ENCODE measurements at regions not wholly inside any gene's neighbourhood (a gene's known extent, or its start where the extent isn't known, plus 50 kb on each side); places are given as distances from the start of the nearest gene placed in this dataset.

GRCh38 chr4:107212565-107212964 lies 176.5 kb upstream of the DKK2 start:
- no peaks in the 10 kb centered on the region for H3K4me1 Mint-ChIP-seq (ENCODE audit: unreplicated experiment)
- TF ChIP-seq CTCF (IDR thresholded peaks at IDR 0.05; ENCODE audit: unreplicated experiment) = no peak
- H3K27me3 Mint-ChIP-seq (ENCODE audit: unreplicated experiment) = no peaks in the 10 kb centered on the region
- DNase-seq (ENCODE audit: low spot score) = no peak
- H3K9me3 Mint-ChIP-seq (ENCODE audit: unreplicated experiment) = no peaks in the 10 kb centered on the region
- no peaks in the 10 kb centered on the region for H3K36me3 Mint-ChIP-seq (ENCODE audit: low read depth, unreplicated experiment)
- H3K4me3 Mint-ChIP-seq (ENCODE audit: unreplicated experiment) = no peak overlapping the region
- no peak overlapping the region for H3K27ac Mint-ChIP-seq (ENCODE audit: unreplicated experiment)

GRCh38 chr4:107210450-107211239 lies 174.5 kb upstream of the DKK2 start:
- TF ChIP-seq CTCF (IDR thresholded peaks at IDR 0.05; ENCODE audit: unreplicated experiment) = no peak
- no peak overlapping the region for H3K4me3 Mint-ChIP-seq (ENCODE audit: unreplicated experiment)
- no peaks in the 10 kb centered on the region for H3K4me1 Mint-ChIP-seq (ENCODE audit: unreplicated experiment)
- H3K9me3 Mint-ChIP-seq (ENCODE audit: unreplicated experiment) = no peaks in the 10 kb centered on the region
- H3K36me3 Mint-ChIP-seq (ENCODE audit: low read depth, unreplicated experiment) = no peaks in the 10 kb centered on the region
- DNase-seq (ENCODE audit: low spot score) = no peak
- no peak overlapping the region for H3K27ac Mint-ChIP-seq (ENCODE audit: unreplicated experiment)
- H3K27me3 Mint-ChIP-seq (ENCODE audit: unreplicated experiment) = no peaks in the 10 kb centered on the region

GRCh38 chr4:107203733-107204132 lies 167.6 kb upstream of the DKK2 start:
- no peaks in the 10 kb centered on the region for H3K9me3 Mint-ChIP-seq (ENCODE audit: unreplicated experiment)
- no peaks in the 10 kb centered on the region for H3K36me3 Mint-ChIP-seq (ENCODE audit: low read depth, unreplicated experiment)
- DNase-seq (ENCODE audit: low spot score) = no peak
- no peak overlapping the region for H3K4me3 Mint-ChIP-seq (ENCODE audit: unreplicated experiment)
- no peaks in the 10 kb centered on the region for H3K4me1 Mint-ChIP-seq (ENCODE audit: unreplicated experiment)
- no peak overlapping the region for H3K27ac Mint-ChIP-seq (ENCODE audit: unreplicated experiment)
- no peaks in the 10 kb centered on the region for H3K27me3 Mint-ChIP-seq (ENCODE audit: unreplicated experiment)
- no peak for TF ChIP-seq CTCF (IDR thresholded peaks at IDR 0.05; ENCODE audit: unreplicated experiment)

- no peaks in the 10 kb centered on the region for H3K9me3 Mint-ChIP-seq (ENCODE audit: unreplicated experiment)
- H3K4me1 Mint-ChIP-seq (ENCODE audit: unreplicated experiment) = no peaks in the 10 kb centered on the region
- no peaks in the 10 kb centered on the region for H3K36me3 Mint-ChIP-seq (ENCODE audit: low read depth, unreplicated experiment)
- DNase-seq (ENCODE audit: low spot score) = no peak
- TF ChIP-seq CTCF (IDR thresholded peaks at IDR 0.05; ENCODE audit: unreplicated experiment) = no peak
- no peak overlapping the region for H3K27ac Mint-ChIP-seq (ENCODE audit: unreplicated experiment)
- H3K27me3 Mint-ChIP-seq (ENCODE audit: unreplicated experiment) = no peaks in the 10 kb centered on the region
- H3K4me3 Mint-ChIP-seq (ENCODE audit: unreplicated experiment) = no peak overlapping the region
Measured at GRCh38 chr4:107202744-107203143, 166.6 kb upstream of the DKK2 start.

- TF ChIP-seq CTCF (IDR thresholded peaks at IDR 0.05; ENCODE audit: unreplicated experiment) = no peak
- no peaks in the 10 kb centered on the region for H3K4me1 Mint-ChIP-seq (ENCODE audit: unreplicated experiment)
- no peaks in the 10 kb centered on the region for H3K9me3 Mint-ChIP-seq (ENCODE audit: unreplicated experiment)
- no peak overlapping the region for H3K27ac Mint-ChIP-seq (ENCODE audit: unreplicated experiment)
- H3K4me3 Mint-ChIP-seq (ENCODE audit: unreplicated experiment) = no peak overlapping the region
- DNase-seq (ENCODE audit: low spot score) = no peak
- no peaks in the 10 kb centered on the region for H3K27me3 Mint-ChIP-seq (ENCODE audit: unreplicated experiment)
- no peaks in the 10 kb centered on the region for H3K36me3 Mint-ChIP-seq (ENCODE audit: low read depth, unreplicated experiment)
Measured at GRCh38 chr4:107197121-107197520, 161.0 kb upstream of the DKK2 start.

Data from endothelial cell (in vitro differentiated cells).